ENCODE measurements at regions not wholly inside any gene's neighbourhood (a gene's known extent, or its start where the extent isn't known, plus 50 kb on each side); places are given as distances from the start of the nearest gene placed in this dataset.

DNA sequence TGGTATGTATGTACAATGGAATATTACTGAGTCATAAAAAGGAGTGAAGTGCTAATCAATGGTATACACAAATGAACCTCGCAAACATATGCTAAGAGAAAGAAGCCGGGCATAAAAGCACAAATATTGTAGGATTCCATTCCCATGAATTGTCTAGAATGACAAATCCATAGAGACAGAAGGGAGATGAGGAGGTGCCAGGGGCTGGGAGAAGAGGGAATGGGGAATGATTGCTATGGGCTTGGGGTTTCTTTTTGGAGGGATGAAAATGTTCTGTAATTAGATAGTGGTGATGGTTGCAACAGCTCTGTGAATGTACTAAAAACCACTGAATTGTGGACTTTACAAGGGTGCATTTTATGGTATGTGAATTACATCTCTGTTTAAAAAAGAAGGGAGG lies 73.5 kb downstream of the GLI2 start:
- DNase-seq (ENCODE audit: low spot score) = no peak

DNA sequence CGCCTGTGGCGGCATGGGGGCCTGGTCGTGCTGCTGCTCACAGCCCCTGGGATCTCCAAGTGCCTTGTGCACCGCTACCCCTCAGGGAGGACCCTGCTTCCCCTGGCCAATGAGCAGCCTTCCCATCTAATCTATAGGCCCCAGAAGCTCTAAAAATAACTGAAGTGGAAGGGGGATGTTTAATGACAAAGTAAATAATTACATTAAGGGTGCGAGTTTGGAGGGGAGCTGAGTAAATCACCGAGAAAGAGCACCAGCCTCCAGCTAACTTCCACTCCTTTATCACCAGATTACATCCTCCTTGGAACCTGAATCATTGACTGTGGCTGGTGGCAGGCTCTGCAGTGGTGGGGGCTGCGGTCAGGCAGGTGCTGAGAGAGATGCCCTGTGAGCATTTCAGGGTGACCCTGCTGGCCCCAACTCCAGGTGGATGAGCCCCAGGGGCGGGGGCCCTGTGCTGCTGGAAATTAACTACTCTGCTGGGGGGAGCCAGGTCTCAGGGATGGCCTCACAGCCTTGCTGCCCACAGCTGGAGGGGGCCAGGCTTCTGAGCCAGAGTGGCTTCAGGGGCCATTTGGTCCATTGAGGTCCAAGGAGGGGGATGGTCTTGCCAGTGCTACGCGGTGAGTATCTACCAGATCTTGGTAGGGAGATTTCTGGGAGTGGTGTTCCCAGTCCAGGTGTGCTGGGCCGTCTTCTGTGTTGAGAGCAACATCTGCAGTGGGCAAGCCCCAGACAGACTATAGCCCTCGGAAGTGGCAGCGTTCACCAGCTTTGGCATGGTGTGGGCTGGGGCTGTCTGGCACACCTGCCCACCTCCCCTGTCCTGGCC lies 74.2 kb downstream of the GLI2 start:
- DNase-seq (ENCODE audit: low spot score) = no peak

DNA sequence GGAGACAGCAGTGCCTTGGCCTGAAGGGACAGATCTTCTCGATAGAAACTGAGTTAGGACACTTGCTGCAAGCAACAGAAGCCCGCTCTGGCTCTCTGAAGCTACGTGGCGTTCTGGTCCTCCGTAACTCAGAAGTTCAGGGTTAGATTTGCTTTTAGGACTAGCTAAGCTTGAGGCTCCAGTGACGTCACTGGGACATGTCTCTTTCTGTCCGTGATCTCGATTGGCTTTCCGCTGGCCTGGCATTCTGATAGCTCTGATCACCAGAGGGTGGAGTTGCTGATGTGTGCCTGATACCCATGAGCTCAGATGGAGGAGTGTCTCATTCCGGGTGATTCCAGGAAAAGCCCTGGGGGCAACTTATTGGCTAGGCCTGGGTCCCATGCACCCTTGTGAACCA lies 75.0 kb downstream of the GLI2 start:
- DNase-seq (ENCODE audit: low spot score) = no peak

DNA sequence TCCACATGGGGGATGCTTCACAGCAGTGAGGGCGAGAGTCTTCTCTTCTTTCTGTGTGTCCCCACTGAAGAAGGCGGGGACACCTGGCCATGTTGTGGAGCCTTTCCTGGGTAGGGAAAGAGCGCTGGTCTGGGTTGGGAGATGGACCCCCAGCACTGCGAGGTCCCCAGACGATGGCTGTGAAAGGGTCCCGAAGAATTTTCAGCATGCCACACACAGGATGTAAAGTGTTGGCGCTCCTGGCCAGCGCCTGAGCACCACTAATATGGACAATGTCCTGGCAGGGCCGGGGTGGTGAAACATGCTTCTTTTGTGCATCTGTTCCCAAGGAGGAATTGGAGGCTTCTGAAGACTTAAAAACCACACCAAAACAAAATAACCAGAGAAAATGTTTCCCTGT lies 77.2 kb downstream of the GLI2 start:
- no peak for DNase-seq (ENCODE audit: low spot score)

DNA sequence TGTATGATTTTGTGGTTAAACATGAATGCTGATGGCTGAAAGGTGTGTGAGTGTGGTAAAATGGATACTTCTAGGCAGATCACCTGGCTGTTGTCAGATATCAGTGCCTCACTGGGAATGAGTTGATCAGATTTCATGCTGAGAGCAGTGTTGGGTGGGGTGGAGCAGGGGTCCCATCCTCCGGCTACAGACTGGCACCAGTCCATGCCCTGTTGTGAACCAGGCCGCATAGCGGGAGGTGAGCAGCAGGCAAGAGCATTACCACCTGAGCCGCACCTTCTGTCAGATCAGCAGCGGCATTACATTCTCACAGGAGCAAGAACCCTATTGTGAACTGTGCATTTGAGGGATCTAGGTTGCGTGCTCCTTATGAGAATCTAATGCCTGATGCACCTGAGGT lies 78.7 kb downstream of the GLI2 start:
- DNase-seq (ENCODE audit: low spot score) = no peak

DNA sequence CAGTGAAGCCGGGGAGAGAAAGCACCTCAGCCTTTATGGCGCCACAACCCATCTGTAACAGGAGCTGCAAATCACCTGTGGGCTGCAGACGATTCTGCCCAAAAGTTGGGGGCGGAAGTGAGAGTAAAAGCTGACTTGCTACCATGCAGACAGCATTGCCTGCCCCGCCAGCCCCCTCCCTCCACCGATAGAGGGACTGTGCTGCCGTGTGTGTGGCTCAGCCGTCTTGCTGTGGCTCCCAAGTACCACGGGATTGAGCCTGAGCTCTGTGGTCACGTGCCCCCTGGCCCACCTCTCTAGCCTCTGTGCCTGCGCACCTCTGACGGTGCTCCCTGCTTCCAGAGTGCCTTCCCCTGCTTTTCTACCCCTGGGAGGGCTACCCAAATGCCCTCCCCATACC lies 79.6 kb downstream of the GLI2 start:
- DNase-seq (ENCODE audit: low spot score) = no peak

DNA sequence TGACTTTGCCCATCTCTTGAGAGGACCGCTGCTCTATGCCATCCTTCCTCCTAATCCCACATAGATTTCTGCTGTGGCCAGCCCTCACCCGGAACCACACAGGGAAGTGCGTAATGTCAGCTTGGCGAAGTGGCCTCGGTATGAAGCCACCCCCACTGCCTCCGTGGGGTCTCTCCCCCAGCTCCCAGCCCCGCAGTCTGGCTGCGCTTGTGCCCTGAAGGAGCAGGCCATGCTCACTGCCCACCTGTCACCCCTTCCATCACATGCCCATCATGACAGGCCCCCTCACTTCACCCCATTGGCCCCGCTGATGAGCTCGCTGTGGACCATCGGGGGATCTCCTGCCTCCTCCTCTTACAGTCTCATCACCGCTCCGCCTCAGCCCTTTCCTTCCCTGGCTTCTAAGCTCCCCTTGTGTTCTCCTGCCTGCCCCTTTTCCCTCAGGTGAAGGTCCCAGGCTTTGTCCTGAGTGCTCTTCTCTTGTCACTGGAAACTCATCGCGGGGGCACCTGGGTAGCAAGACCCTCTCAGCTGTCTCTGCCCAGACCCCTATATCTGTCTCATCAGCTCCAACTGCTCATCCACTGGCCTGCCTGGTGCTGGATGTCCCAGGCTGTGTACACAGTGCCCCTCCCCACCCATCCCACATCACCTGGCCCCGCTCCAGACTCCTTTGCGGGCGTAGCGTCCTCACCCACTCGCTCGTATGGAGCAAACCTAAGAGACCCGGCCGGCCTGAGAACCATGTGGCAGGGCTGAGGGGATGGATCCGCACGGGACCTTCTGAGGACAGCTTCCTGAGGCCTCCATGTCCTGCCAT lies 81.7 kb downstream of the GLI2 start:
- DNase-seq (ENCODE audit: low spot score) = no peak

DNA sequence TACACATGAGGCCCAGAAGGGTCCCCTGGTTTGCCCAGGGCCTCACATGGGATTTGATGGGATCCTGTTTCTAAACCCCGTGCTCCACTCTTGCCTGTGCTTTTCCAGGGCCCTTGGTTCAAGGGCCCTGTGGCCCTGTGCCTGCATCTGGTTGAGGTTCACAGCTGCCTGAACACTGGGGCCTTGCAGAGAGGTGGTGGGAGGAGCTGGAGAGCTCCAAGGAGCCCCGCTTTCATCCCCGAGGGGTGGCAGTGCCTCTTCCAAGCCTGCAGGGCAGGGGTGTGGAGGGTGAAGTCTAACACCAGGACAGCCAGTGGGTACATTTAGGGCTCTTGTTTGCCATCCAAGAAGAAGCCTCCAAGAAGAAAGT lies 82.3 kb downstream of the GLI2 start:
- DNase-seq (ENCODE audit: low spot score) = no peak

DNA sequence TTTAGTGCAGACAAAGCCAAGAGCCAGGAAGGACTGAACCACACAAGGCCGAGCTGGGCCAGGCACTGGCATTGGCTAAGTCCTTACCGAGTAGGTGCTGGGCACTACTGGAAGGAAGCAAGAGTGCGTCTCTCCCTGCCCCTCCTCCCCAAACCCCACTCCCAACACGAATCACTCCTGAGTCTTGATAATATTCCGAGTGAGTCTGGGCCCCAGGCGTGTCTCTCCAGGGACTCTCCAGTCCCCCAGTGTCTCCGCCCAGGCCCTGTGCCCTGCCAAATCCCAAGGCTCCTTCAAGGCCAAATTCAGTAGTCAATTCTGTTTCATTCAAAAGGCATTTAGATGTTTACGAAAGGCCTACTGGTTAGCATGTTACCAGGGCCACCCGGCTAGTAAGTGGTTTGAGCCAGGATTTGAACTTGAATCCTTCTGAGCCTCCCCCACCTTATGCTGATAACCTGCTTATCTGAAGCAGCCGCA lies 82.8 kb downstream of the GLI2 start:
- DNase-seq (ENCODE audit: low spot score) = no peak

DNA sequence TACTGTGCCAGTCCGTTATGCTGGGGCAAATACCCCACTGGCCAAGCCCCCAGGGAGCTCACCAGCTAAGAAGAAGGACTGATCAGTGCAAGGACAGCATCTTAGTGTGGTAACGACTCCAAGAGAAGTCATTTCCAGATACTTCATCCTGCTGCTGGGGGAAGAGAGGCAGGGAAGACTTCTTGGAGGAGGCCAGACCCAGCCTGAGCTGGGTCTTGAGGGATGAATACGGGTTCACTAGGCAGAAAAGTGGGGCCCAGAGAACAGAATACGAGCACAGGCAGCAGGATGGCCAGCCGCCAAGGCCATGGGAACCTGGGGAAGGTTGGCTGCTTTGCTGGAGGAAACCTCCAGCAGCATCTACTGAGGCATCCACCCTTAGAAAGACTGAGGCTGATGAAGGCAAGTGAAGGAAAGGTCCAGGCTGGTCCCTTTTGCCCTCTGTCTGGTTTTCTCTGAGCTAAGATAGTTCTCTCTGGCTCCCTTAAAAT lies 84.1 kb downstream of the GLI2 start:
- DNase-seq (ENCODE audit: low spot score) = no peak

DNA sequence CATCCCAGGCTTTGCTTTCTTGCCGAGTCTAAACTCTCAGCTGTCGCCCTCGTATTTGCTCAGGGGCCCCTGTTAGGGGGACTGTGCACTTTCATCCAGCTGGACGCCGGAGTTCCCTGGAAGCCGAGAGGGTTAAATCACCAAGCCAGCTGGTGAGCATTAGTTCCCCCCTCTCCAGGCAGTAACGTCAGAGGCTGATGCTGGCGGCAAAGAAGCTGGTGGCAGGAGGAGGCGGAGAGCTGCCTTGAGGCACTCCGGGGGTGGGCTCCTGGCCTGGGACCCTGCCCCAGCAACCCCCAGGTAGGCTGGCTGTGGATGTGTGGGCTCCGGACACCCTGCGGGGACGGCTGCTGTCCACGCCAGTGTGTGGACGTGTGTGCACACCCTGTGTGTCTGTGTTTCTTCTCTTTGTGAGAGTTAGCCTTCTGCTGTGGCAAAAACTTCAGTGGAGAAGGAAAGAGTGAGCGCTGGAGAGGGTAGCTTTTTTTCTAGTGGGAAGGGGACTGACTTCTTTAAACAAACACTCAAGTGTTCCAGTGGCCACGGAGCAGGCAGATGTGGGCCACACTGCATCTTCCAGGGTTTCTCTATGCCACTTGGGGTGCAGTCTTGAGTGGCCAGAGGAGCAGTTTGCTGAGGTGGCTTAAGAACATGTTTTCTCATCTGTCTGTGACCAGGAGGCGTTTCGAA lies 84.7 kb downstream of the GLI2 start:
- DNase-seq (ENCODE audit: low spot score) = no peak

DNA sequence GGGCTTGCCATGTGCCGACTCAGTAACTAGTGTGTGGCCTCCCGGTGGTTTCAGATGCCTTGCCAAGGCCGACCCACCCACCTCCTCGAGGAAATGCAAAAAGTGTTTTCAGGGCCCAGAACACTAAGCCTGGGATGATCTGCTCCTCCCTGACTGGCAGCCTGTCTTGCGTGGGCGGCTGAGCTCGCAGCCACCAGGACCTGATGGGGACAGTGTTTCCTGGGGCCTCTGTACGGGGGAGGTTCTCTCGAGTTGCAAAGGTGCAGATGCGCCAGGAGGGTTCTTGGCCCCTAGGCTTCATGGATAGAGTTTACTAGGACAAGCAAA lies 85.2 kb downstream of the GLI2 start:
- no peak for DNase-seq (ENCODE audit: low spot score)

DNA sequence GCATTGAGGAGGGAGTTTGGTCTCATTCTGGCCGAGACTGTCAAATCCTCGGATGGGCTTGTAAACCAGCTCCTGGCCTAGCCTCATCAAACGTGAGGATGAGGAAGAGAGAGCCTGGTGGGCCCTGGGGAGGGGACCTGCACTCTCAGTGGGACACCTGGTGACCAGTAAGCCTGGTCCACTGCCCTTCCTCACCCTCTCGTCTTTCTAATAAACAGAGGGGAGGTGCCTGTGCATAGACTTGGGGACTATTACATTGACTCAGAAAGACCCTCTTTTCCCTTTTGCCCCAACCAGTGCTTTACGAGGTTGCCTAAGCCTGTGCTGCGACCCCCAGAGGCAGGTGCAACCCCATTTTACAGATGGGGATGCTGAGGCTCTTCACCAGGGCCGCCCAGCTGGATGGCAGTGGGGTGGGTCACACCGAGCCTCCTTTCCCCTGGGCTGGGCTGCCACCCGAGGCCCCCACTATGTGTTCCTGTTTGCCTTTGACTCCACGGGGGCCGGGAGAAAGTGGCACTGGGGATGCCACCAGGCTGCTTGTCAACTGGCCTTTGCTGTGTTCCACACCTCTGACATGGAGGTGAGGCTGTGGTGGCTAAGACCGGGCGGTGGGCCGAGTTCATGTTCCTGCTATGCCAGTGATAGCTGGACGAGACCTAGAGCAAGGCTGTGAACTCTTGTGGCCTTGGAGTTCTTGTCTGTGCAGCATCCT lies 85.9 kb downstream of the GLI2 start:
- no peak for DNase-seq (ENCODE audit: low spot score)

DNA sequence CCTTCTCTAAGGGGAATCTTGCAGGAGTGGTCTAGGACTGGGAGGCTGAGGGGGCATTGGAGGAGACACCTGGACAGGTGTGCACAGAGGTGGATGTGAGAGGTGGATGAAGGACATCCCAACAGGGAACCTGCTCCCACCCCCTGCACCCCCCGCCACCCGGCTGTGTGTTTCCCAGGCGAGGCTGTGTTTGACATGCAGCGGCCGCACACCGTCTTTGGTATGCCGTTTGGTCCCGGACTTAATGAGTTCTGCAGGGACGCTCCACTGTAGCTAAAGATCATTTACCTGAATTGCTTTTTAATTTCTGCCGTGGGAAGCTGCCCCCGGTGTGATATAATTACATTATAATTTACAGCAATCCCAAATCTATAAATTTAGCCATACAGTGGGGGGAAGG lies 87.3 kb downstream of the GLI2 start:
- DNase-seq (ENCODE audit: low spot score) = no peak

DNA sequence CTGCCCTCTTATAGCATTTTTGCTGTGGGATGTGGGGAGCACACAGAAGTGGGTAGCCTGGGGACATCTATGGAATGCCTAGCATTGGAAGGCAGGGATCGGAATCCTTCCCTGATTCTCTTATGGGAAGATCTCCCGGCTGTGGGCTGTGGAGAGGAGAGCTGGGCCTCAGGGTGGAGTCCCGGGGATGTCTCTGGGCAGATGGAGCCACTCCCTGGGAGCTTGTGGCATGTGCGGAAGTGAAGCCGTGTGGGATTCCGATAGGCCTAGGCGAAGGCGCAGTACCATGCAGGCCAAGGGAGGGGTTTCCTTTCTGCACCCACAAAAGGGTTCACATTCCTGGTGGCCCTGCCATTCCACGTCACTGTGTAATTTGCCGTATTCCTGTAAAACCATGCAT lies 87.9 kb downstream of the GLI2 start:
- no peak for DNase-seq (ENCODE audit: low spot score)

DNA sequence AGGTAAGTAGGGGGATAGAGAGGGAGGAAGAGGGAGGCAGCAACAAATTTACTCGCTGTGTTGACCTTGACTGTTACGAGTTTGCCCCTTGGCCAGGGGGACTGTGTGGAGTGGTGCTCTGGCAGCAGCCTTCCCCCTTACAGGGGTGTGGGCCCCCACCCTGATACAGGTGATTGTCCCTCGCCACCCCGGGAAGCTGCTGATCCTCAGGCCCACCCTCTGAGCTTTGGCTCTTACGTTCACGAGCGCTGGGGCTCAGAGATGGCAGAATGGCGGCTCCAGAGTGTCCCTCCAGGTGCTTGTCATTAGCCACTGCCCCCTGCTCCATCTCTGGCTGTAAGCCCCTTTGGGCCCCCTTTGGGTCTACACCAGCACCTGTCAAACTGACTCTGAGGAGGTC lies 88.6 kb downstream of the GLI2 start:
- DNase-seq (ENCODE audit: low spot score) = no peak

DNA sequence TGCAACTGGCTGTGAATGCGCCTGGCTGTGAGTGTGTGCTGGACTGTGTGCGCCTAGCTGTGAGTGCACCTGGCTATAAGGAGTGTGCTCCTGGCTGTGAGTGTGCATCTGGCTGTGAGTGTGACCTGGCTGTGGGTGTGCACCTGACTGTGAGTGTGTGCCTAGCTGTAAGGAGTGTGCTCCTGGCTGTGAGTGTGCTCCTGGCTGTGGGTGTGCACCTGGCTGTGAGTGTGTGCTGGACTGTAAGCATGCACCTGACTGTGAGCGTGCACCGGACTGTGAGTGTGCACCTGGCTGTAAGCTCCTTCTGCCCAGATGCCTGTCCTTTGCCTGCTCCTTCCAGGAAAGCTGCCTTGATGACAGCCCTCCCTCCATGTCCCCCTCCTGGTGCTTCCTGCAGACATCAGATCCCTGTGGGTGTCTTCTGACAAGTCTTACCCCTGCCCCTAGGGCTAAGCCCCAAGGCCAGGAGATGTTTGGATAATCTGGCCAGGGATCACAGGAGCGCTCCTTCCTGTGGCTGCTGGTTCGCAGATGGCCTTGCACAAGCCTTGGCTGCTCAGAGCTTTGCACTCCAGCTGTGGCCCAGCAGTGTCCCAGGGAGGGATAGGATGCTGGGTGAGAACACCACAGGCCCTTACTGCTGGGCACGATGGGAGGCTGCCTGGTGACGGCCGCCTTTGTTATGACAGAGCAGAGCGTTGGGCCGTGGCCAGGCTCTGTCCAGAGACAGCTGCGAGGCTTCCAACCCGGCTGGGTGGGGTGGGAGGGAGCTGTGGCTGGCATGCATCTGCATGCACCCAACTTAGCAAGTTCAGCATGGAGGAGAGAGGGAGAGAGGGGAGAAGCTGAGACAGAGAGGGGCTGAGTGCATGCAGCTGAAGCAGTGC lies 89.9 kb downstream of the GLI2 start:
- no peak for DNase-seq (ENCODE audit: low spot score)

DNA sequence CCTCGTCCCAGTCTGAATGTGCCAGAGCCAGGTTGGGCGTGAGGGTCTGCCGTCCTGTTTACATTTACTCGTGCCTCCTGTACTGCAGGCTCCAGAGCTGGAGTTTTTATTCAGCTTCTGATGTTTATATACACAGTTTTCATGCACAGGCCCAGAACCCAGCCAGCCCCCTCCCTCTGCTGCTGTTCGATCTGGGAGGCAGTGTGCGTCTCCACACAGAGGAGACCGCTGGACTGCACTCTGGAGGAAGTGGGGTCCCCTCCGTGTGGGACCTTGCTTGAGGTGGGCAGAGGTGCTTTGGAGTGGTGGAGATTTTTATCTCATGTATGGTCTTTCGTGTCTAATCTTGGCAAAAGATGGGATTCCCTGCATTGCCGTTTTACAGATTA lies 90.6 kb downstream of the GLI2 start:
- no peak for DNase-seq (ENCODE audit: low spot score)

DNA sequence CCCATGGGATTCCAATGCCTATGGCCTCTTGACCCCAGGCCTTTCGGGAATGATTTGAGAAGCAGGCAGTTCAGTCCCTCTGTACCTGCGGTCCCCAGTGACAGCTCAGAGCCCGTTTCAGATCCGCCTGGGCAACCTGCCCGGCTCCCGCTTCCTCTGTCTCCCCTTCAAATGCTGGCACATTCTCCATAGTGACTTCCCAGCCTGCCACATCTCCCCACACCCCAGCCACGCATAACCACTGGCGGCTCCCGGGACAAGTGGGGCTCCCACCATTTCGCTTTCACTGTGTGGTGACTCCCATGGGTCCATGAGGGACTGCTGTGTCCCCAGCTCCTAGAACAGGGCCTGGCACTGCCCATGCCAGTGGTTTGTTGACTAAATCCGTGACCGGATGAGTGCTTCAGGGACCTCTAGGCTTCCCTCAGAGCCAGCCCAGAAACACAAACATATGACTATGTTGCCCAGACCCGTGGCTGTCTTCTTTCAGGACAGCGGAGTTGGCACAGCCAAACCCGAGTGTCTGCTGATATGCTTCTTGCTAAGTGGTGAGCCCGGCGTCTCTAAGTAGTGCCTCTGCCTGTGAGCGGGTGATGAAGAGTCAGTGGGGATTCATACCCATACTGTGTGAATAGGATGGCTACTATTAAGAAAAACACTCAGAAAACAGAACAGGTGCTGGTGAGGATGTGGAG lies 91.2 kb downstream of the GLI2 start:
- no peak for DNase-seq (ENCODE audit: low spot score)

DNA sequence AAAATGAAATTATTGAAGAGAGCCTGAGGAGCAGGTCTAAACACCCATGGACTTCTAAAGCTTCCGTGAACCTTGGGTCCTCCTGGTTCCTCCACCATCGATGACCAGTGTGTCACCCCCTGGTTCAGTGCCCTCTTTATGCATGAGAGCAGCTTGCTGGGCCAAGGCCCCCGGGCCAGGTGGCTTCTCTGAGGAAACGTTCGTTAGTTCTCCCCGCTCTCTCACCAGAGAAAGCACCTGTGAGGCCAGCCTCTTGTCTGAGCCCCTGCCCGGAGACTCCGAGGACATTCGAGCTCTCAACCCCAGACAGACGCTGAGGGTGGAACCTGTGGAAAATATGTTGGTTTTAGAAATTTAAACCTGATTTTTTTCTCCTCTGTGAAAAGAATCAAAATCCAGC lies 92.4 kb downstream of the GLI2 start:
- no peak for DNase-seq (ENCODE audit: low spot score)
